ENCODE measurements at regions not wholly inside any gene's neighbourhood (a gene's known extent, or its start where the extent isn't known, plus 50 kb on each side); places are given as distances from the start of the nearest gene placed in this dataset.

DNA sequence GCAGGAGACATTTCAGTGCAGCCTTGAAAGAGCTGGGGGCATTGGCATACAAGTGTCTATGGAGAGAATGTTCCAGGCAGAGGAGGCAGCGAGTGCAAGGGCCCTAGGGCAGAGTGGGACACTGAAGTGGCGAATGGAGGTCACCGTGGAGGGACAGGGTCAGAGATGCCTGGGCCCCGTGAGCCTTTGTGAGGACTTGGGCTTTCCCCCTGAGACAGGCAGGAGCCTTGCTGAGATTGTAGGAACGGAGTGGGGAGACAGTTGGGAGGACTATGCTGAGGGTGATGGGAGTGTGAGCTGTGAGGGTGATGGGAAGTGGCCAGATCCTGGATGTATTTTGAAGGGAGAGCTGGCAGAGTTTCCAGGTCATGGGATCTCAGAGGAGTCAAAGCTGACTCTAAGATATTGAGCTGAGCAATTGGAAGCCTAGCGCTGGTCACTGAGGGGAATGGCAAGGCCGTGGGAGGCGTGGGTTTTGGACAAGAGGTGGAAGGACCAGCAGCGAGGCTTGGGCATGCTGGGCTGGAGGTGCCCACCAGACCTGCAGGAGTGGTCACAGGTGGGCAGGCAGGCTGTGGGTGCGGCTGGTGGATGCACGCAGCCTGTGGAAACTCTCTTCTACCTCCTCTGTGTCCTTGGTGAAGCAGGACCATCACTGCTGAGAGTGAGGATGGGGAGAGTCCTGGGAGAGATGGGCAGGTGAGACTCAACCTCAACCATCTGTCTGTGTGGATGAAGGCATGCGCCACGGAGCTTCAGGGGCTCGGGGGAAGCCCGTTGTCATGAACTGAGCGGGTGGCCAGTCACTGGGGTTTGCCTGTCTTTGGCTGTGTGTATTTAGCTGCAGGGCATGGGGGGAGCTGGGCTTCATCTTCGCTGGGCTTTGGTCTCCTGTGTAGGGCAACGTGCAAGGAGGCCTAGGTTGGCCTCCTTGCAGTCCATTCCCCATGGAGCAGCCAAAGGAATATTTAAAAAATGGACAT, 241.2 kb upstream of the HS6ST1 start:
- DNase-seq (ENCODE audit: low read depth) = no peak
- TF ChIP-seq CTCF (conservative IDR thresholded peaks at IDR 0.05; ENCODE audit: low read depth, low read length) = no peak
- H3K4me3 ChIP-seq (ENCODE audit: low read length) = no peak overlapping the region

- TF ChIP-seq CTCF (conservative IDR thresholded peaks at IDR 0.05; ENCODE audit: low read depth, low read length) = no peak
- no peak for DNase-seq (ENCODE audit: low read depth)
- H3K4me3 ChIP-seq (ENCODE audit: low read length) = no peak overlapping the region
These were observed 242.1 kb upstream of the HS6ST1 start for GRCh38 chr2:128560718-128561117.

DNA sequence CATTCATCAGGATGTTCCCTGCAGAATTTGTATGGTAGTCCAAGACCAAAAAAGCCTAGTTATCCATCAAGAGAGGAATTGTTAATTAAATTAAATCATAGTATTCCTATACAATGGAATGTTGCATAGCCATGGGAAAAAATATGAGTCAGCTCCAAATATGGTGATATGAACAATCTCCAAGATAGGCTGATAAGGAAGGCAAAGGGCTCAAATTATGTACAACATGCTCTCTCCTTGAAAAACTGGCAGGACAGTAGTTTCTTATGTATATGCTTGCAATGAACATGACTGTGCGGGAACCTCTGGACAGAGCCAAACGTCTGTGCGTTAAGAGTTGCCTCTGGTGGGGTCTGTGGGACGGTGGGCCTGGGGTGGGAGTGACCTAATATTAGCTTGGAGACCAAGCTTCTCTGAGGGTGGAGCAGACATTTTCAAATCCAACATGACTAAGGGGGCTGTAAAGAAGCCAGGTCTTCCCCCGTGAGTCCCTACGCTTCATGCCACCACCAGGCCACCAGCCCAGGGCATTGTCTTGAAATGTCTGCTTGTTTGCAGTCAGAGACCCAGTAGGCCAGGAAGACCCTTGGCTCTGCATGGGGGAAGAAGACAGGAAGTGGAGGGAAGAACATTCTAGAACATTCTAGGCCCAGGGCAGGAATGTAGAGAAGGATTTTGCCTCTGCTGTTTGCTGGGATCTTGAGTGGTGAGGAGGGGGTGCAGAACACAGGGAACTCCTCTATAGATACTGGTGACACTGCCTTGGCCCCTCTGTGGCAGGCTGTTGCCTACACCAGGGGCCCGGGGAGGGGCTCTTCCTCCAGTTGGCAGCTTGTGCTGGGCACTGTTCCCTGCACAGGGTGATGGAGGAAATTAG, 244.0 kb upstream of the HS6ST1 start:
- no peak overlapping the region for H3K4me3 ChIP-seq (ENCODE audit: low read length)
- no peak for DNase-seq (ENCODE audit: low read depth)
- TF ChIP-seq CTCF (conservative IDR thresholded peaks at IDR 0.05; ENCODE audit: low read depth, low read length) = no peak

- no peak overlapping the region for H3K4me3 ChIP-seq (ENCODE audit: low read length)
- DNase-seq (ENCODE audit: low read depth) = no peak
- TF ChIP-seq CTCF (conservative IDR thresholded peaks at IDR 0.05; ENCODE audit: low read depth, low read length) = no peak
These were observed 244.7 kb upstream of the HS6ST1 start for GRCh38 chr2:128563348-128563687.

- no peak for DNase-seq (ENCODE audit: low read depth)
- H3K4me3 ChIP-seq (ENCODE audit: low read length) = no peak overlapping the region
- TF ChIP-seq CTCF (conservative IDR thresholded peaks at IDR 0.05; ENCODE audit: low read depth, low read length) = no peak
These were observed 245.5 kb upstream of the HS6ST1 start for GRCh38 chr2:128564131-128564530.

- no peak for TF ChIP-seq CTCF (conservative IDR thresholded peaks at IDR 0.05; ENCODE audit: low read depth, low read length)
- no peak overlapping the region for H3K4me3 ChIP-seq (ENCODE audit: low read length)
- no peak for DNase-seq (ENCODE audit: low read depth)
These were observed 245.9 kb upstream of the HS6ST1 start for GRCh38 chr2:128564551-128564950.

Measured in retinal pigment epithelial cell (primary cell).